ENCODE measurements at regions not wholly inside any gene's neighbourhood (a gene's known extent, or its start where the extent isn't known, plus 50 kb on each side); places are given as distances from the start of the nearest gene placed in this dataset.
"Not testable (repeated sequence)": the region's sequence is repeated elsewhere in the genome, so short reads cannot be mapped to it uniquely, and the experiment has no call there.

- DNase-seq (ENCODE audit: low spot score), result no peak
Observed at GRCh38 chr5:135178476-135179155, 144.6 kb upstream of the PITX1 start.

GRCh38 chr5:135177591-135177990, 143.6 kb upstream of the PITX1 start:
- no peak for DNase-seq (ENCODE audit: low spot score)

- DNase-seq (ENCODE audit: low spot score), result no peak
Observed at GRCh38 chr5:135176991-135177390, 143.0 kb upstream of the PITX1 start.

- no peak for DNase-seq (ENCODE audit: low spot score)
Observed at GRCh38 chr5:135174315-135175096, 140.5 kb upstream of the PITX1 start.

- DNase-seq (ENCODE audit: low spot score), result no peak
Observed at GRCh38 chr5:135173662-135174290, 139.7 kb upstream of the PITX1 start.

GRCh38 chr5:135172718-135173117, 138.7 kb upstream of the PITX1 start:
- DNase-seq (ENCODE audit: low spot score), result no peak

- no peak for DNase-seq (ENCODE audit: low spot score)
Observed at GRCh38 chr5:135171336-135171735, 137.3 kb upstream of the PITX1 start.

- DNase-seq (ENCODE audit: low spot score), result no peak
Observed at GRCh38 chr5:135170500-135170899, 136.5 kb upstream of the PITX1 start.

- no peak for DNase-seq (ENCODE audit: low spot score)
Observed at GRCh38 chr5:135169753-135170152, 135.7 kb upstream of the PITX1 start.

GRCh38 chr5:135167634-135168033, 133.6 kb upstream of the PITX1 start:
- DNase-seq (ENCODE audit: low spot score), result no peak

GRCh38 chr5:135164873-135165614, 131.0 kb upstream of the PITX1 start:
- DNase-seq (ENCODE audit: low spot score), result not testable (repeated sequence)

GRCh38 chr5:135163964-135164363, 129.9 kb upstream of the PITX1 start:
- DNase-seq (ENCODE audit: low spot score), result no peak

GRCh38 chr5:135163391-135163790, 129.4 kb upstream of the PITX1 start:
- DNase-seq (ENCODE audit: low spot score), result no peak

GRCh38 chr5:135162661-135163265, 128.7 kb upstream of the PITX1 start:
- DNase-seq (ENCODE audit: low spot score), result no peak

- no peak for DNase-seq (ENCODE audit: low spot score)
Observed at GRCh38 chr5:135161221-135161620, 127.2 kb upstream of the PITX1 start.

- DNase-seq (ENCODE audit: low spot score), result no peak
Observed at GRCh38 chr5:135160036-135160675, 126.1 kb upstream of the PITX1 start.

GRCh38 chr5:135159626-135160025, 125.6 kb upstream of the PITX1 start:
- no peak for DNase-seq (ENCODE audit: low spot score)

GRCh38 chr5:135158982-135159381, 125.0 kb upstream of the PITX1 start:
- DNase-seq (ENCODE audit: low spot score), result no peak

GRCh38 chr5:135158314-135158697, 124.3 kb upstream of the PITX1 start:
- no peak for DNase-seq (ENCODE audit: low spot score)

- no peak for DNase-seq (ENCODE audit: low spot score)
Observed at GRCh38 chr5:135157421-135158313, 123.6 kb upstream of the PITX1 start.

All from AG20443 (cell line).